Trophoblast cell (in vitro differentiated cells and primary cell): ENCODE measurements at regions not wholly inside any gene's neighbourhood (a gene's known extent, or its start where the extent isn't known, plus 50 kb on each side); places are given as distances from the start of the nearest gene placed in this dataset.

Experiments
- DNase-seq, 2 donors: peaks; one replicate each; pipeline ENCODE4 v3.0.0-alpha.2; 2016
- H2AFZ ChIP-seq: 2 replicates; pipeline ENCODE4 v1.6.1; 2013; ENCODE audit warnings: low read length, moderate library complexity, mild to moderate bottlenecking; ENCODE audit not compliant: insufficient read depth, poor library complexity
- H2AK5ac ChIP-seq: 2 replicates; pipeline ENCODE4 v1.6.1; 2013; ENCODE audit warnings: mild to moderate bottlenecking, low read length
- H2BK120ac ChIP-seq: 2 replicates; pipeline ENCODE4 v1.6.1; 2013; ENCODE audit warnings: low read length, mild to moderate bottlenecking, moderate library complexity; ENCODE audit not compliant: insufficient read depth, poor library complexity
- H2BK12ac ChIP-seq: 2 replicates; pipeline ENCODE4 v1.6.1; 2013; ENCODE audit warnings: mild to moderate bottlenecking, low read length, moderate library complexity
- H2BK5ac ChIP-seq: 2 replicates; pipeline ENCODE4 v1.6.1; 2013; ENCODE audit warnings: low read length, low read depth, moderate library complexity, mild to moderate bottlenecking; ENCODE audit not compliant: poor library complexity
- H3K14ac ChIP-seq: 2 replicates; pipeline ENCODE4 v1.6.1; 2013; ENCODE audit warnings: mild to moderate bottlenecking, low read length
- H3K18ac ChIP-seq: 2 replicates; pipeline ENCODE4 v1.6.1; 2013; ENCODE audit warnings: mild to moderate bottlenecking, low read length
- H3K23ac ChIP-seq: 2 replicates; pipeline ENCODE4 v1.6.1; 2013; ENCODE audit warnings: low read length
- H3K27ac ChIP-seq: 2 replicates; pipeline ENCODE4 v1.5.1; 2013; ENCODE audit warnings: low read depth, mild to moderate bottlenecking, inconsistent platforms, low read length, moderate library complexity
- H3K27me3 ChIP-seq: 2 replicates; pipeline ENCODE4 v1.6.1; 2013; ENCODE audit warnings: inconsistent platforms, mild to moderate bottlenecking, low read length, moderate library complexity; ENCODE audit not compliant: insufficient read depth
- H3K36me3 ChIP-seq, 2 experiments: 1 replicate in 1 of 2; 2 replicates in 1 of 2; pipeline ENCODE4 v1.6.1; 2013; ENCODE audit warnings: low read length in 2 of 2, mild to moderate bottlenecking in 2 of 2, moderate library complexity in 1 of 2; ENCODE audit not compliant: insufficient read depth in 2 of 2, control insufficient read depth in 1 of 2
- H3K4ac ChIP-seq: 2 replicates; pipeline ENCODE4 v1.6.1; 2013; ENCODE audit warnings: low read depth, mild to moderate bottlenecking, low read length, moderate library complexity
- H3K4me1 ChIP-seq, 2 experiments: 1 replicate in 1 of 2; 2 replicates in 1 of 2; pipeline ENCODE4 v1.6.1; 2013; ENCODE audit warnings: low read length in 2 of 2, mild to moderate bottlenecking in 2 of 2, moderate library complexity in 1 of 2; ENCODE audit not compliant: insufficient read depth in 2 of 2, control insufficient read depth in 1 of 2
- H3K4me2 ChIP-seq: 2 replicates; pipeline ENCODE4 v1.6.1; 2013; ENCODE audit warnings: inconsistent platforms, mild to moderate bottlenecking, low read length, moderate library complexity
- H3K4me3 ChIP-seq: 2 replicates; pipeline ENCODE4 v1.5.1; 2013; ENCODE audit warnings: mild to moderate bottlenecking, low read depth, low read length, inconsistent platforms
- H3K79me1 ChIP-seq: one replicate; pipeline ENCODE4 v1.6.1; 2013; ENCODE audit warnings: low read length
- H3K79me2 ChIP-seq: 2 replicates; pipeline ENCODE4 v1.6.1; 2013; ENCODE audit warnings: low read length, mild to moderate bottlenecking; ENCODE audit not compliant: control insufficient read depth, insufficient read depth, poor library complexity
- H3K9ac ChIP-seq: 2 replicates; pipeline ENCODE4 v1.6.1; 2013; ENCODE audit warnings: mild to moderate bottlenecking, low read length
- H3K9me3 ChIP-seq: 2 replicates; pipeline ENCODE4 v1.6.1; 2013; ENCODE audit warnings: low read depth, mild to moderate bottlenecking, control low read depth, inconsistent platforms, low read length; ENCODE audit not compliant: insufficient read depth
- H4K12ac ChIP-seq: 2 replicates; pipeline ENCODE4 v1.6.1; 2013; ENCODE audit warnings: low read depth, mild to moderate bottlenecking, low read length, moderate library complexity
- H4K8ac ChIP-seq: 2 replicates; pipeline ENCODE4 v1.6.1; 2013; ENCODE audit warnings: low read depth, mild to moderate bottlenecking, low read length, moderate library complexity
- H4K91ac ChIP-seq: one replicate; pipeline ENCODE4 v1.6.1; 2013; ENCODE audit warnings: low read depth, mild to moderate bottlenecking, low read length, moderate library complexity
- WGBS: extraction: QIAGEN DNeasy Blood & Tissue Kit; methylation state at CpG from one replicate; pipeline ENCODE4 v1.1.7; 2013; ENCODE audit warnings: missing lambda C conversion rate; ENCODE audit not compliant: insufficient read length, insufficient coverage; ENCODE audit errors: extremely low coverage; 5-methylcytosine and 5-hydroxymethylcytosine counted together

GRCh38 chr6:105645156-105645555 is 242.3 kb upstream of the PREP start:
- no peak overlapping the region for H3K27ac ChIP-seq
- WGBS, result no CpG with 5 or more reads among the region's 1 CpG
- no peak overlapping the region for H3K9ac ChIP-seq

DNA sequence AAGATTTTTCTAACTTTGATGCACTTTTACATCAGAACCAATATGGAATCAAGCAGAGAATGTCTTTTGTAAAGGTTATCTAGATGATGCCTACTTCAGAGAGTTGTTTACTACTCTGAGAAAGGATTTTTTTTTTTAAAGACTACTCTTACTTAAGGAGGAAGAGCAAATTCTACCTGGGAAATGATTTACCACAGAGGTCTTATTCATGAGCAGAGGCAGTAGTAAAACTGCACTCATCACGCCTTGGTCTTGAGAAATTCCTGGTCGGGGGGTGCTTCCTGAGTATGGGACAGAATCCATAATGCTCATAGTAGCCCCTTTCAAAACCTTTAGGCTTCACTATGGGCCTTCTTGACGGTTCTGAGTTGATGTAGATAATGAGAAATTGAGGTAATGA is 241.8 kb upstream of the PREP start:
- no peak overlapping the region for H2AK5ac ChIP-seq
- no peaks in the 10 kb centered on the region for H3K36me3 ChIP-seq

More at GRCh38 chr6:105645156-105645555, 242.3 kb upstream of the PREP start:
- H2BK12ac ChIP-seq, result no peak overlapping the region
- H3K14ac ChIP-seq, result no peak overlapping the region
- H3K4ac ChIP-seq, result no peak overlapping the region
- H3K4me1 ChIP-seq, result no peaks in the 10 kb centered on the region
- H3K4me2 ChIP-seq, result no peak overlapping the region
- no peak overlapping the region for H2AK5ac ChIP-seq
- no peak overlapping the region for H4K8ac ChIP-seq
- H2BK5ac ChIP-seq, result no peak overlapping the region
- no peaks in the 10 kb centered on the region for H3K27me3 ChIP-seq
- no peak overlapping the region for H4K12ac ChIP-seq
- H3K79me1 ChIP-seq, result no peaks in the 10 kb centered on the region
- no peaks in the 10 kb centered on the region for H3K79me2 ChIP-seq
- no peak overlapping the region for H2AFZ ChIP-seq
- no peaks in the 10 kb centered on the region for H3K36me3 ChIP-seq
- no peak overlapping the region for H3K4me3 ChIP-seq
- H2BK120ac ChIP-seq, result no peak overlapping the region
- no peak for DNase-seq
- H3K23ac ChIP-seq, result no peak overlapping the region
- no peaks in the 10 kb centered on the region for H3K9me3 ChIP-seq
- no peak overlapping the region for H4K91ac ChIP-seq
- H3K18ac ChIP-seq, result no peak overlapping the region

GRCh38 chr6:105644073-105644489 is 241.2 kb upstream of the PREP start:
- Histone ChIP-seq H3K4me2 (no peak overlapping the region), H4K12ac (no peak overlapping the region), H3K14ac (no peak overlapping the region), H3K79me1 (no peaks in the 10 kb centered on the region), H3K9ac (no peak overlapping the region), H2BK120ac (no peak overlapping the region), H3K27ac (no peak overlapping the region), H3K9me3 (no peaks in the 10 kb centered on the region), H2AK5ac (no peak overlapping the region), H2BK5ac (no peak overlapping the region), H3K4ac (no peak overlapping the region), H4K91ac (no peak overlapping the region), H3K4me1 (no peaks in the 10 kb centered on the region), H3K36me3 (no peaks in the 10 kb centered on the region), H3K27me3 (no peaks in the 10 kb centered on the region), H4K8ac (no peak overlapping the region), H3K23ac (no peak overlapping the region), H3K79me2 (no peaks in the 10 kb centered on the region), H3K18ac (no peak overlapping the region), H2AFZ (no peak overlapping the region), H3K4me3 (no peak overlapping the region), H2BK12ac (no peak overlapping the region)
- WGBS, result no CpG with 5 or more reads among the region's 2 CpGs
- DNase-seq, result no peak

More for the DNA sequence above, 241.8 kb upstream of the PREP start:
- Histone ChIP-seq H4K12ac (no peak overlapping the region), H3K14ac (no peak overlapping the region), H3K27me3 (no peaks in the 10 kb centered on the region), H3K4ac (no peak overlapping the region), H3K18ac (no peak overlapping the region), H3K4me1 (no peaks in the 10 kb centered on the region), H2AFZ (no peak overlapping the region), H3K4me3 (no peak overlapping the region), H4K91ac (no peak overlapping the region), H3K27ac (no peak overlapping the region), H3K9me3 (no peaks in the 10 kb centered on the region), H3K79me1 (no peaks in the 10 kb centered on the region), H4K8ac (no peak overlapping the region), H3K79me2 (no peaks in the 10 kb centered on the region), H2BK120ac (no peak overlapping the region), H3K4me2 (no peak overlapping the region), H2BK5ac (no peak overlapping the region), H3K9ac (no peak overlapping the region), H3K23ac (no peak overlapping the region), H2BK12ac (no peak overlapping the region)
- no peak for DNase-seq
- no CpG with 5 or more reads among the region's 3 CpGs for WGBS

GRCh38 chr6:105642708-105643107 is 239.8 kb upstream of the PREP start:
- Histone ChIP-seq H3K9ac (no peak overlapping the region), H3K4me2 (no peak overlapping the region), H3K4ac (no peak overlapping the region), H4K91ac (no peak overlapping the region), H3K27ac (no peak overlapping the region), H4K8ac (no peak overlapping the region), H3K79me2 (no peaks in the 10 kb centered on the region), H2BK5ac (no peak overlapping the region), H3K79me1 (no peaks in the 10 kb centered on the region), H3K9me3 (no peaks in the 10 kb centered on the region), H2AK5ac (no peak overlapping the region), H3K14ac (no peak overlapping the region), H2AFZ (no peak overlapping the region), H3K36me3 (no peaks in the 10 kb centered on the region), H3K27me3 (no peaks in the 10 kb centered on the region), H4K12ac (no peak overlapping the region), H3K18ac (no peak overlapping the region), H3K4me1 (no peaks in the 10 kb centered on the region), H3K4me3 (no peak overlapping the region), H2BK120ac (no peak overlapping the region), H3K23ac (no peak overlapping the region), H2BK12ac (no peak overlapping the region)
- DNase-seq, result no peak
- WGBS, result no CpG with 5 or more reads among the region's 4 CpGs
